ENCODE measurements at regions not wholly inside any gene's neighbourhood (a gene's known extent, or its start where the extent isn't known, plus 50 kb on each side); places are given as distances from the start of the nearest gene placed in this dataset.
"Not testable (repeated sequence)": the region's sequence is repeated elsewhere in the genome, so short reads cannot be mapped to it uniquely, and the experiment has no call there.

DNA sequence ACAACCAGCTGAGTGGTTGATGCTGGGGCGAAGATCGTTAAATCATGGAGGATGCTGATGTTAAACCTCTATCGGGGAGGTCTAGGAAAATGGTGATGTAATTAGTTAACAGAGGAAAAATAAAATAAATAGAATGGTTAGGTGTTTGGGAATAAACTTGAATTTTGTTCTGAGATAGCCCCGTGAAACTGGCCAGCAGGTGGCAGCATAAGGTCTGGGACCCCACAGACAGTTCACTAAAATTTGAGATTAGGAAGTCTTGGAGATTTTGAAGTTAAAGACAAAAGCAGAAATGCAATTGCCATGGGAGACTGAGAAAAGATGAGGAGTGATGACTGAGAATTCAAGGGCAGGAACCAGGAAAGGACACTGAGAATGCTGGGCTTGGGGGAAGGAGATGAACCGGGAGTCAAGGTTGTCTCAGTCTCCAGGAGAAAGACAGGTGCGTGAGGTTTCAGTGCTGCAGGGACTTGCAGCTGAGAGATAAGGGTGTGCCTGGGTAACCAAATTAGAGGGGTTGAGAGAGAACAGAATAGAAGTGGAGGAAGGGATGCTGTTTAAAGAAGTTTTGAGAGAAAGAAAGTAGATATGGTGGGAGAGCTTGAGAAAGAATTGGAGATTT is 248.0 kb downstream of the ZNF92 start:
- DNase-seq (ENCODE audit: low read depth) = not testable (repeated sequence)

DNA sequence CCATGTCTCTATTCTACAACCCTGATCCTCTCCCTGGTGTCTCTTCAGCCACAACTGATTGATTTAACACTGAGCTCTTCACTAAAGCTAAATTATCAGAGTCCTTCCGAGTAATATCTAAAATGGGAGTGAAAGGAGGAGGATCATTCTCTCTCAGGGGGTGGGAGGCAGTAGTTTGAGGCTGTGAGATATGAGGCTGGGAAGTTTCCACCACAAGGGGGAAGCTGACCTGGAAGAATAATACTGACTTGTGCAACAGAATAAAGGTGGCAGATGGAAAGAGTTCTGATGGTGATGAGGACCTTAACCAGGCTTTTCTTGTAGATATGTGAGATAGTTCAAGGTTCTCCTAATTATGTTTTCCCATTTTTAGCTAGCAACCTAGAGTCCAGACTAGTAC is 241.6 kb upstream of the VKORC1L1 start:
- DNase-seq (ENCODE audit: low read depth) = not testable (repeated sequence)

DNA sequence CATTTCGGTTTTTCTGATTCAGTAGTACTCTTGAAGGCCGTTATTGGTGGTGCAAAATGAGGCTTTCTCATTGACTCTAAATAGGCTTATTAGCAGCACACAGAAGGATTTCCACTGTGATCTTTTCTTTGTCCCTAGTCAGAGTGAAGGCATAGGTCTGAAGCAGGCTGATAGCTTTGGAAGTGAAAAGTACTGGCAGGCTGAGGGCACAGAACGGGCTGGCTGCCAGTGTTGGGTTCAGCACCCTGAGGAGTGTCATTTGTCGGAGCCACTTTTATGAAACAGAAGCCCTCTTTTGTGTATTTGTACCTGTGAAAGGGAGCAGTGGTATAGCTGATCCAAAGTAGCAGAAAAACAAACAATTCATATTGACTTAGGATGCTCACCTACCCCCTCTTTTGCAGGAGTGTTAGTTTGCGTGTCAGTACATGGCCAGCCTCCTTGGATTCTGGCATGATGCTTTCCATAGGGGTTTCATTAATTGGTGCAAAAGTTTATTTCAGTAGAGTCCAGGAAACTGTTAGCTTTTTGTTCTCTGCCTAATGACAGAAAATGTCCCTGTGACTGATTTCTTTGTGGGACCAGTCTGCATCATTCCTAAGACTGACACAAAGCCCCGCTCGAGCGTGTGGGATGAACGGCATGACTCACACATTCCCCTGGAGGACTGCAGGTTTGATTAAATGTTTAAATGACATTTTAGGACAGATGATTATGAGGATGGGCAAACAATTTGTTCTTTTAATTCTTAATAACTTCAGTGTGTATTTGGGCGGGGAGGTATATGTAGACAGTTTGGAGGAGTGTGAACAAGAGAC is 239.1 kb upstream of the VKORC1L1 start:
- DNase-seq (ENCODE audit: low read depth) = not testable (repeated sequence)

DNA sequence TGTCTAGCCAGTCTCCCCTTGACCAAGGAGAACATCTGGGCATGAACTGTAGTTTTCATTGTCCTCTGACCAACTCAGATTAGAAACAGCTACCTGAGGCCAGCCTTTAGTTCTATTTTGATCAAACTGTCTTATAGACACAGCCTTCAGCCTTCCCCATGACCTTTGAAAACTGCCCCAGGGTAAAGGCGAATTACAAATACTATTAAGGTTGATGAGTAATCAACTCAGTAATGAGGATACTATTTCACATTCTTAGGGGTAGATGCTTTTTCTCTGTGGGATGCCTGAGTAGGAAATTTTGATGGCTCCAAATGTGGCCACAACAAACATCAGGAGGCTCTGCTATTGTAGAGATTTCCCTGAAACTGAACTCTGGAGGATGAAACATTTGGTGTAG is 234.0 kb upstream of the VKORC1L1 start:
- DNase-seq (ENCODE audit: low read depth) = not testable (repeated sequence)

DNA sequence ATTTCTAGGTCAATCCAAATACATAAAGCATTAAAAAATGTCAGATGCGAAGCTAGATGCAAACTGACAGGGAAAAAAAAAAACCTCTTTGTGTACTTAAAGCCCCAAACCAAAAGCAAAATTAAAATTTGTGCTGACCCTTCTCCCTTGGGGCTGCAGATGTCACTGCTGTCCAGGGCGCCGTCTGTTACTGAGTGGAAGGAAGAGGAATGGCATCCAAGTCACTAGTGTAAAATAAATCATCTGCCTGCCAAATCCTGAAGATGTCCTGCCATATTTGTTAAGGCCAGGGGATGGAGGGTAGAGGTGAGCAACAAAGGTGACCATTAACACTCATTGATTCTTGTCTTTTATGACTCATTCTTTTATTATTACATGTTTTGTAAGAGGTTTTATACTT is 233.2 kb upstream of the VKORC1L1 start:
- not testable (repeated sequence) for DNase-seq (ENCODE audit: low read depth)

GRCh38 chr7:65643498-65643897 is 229.4 kb upstream of the VKORC1L1 start:
- not testable (repeated sequence) for DNase-seq (ENCODE audit: low read depth)

- DNase-seq (ENCODE audit: low read depth) = not testable (repeated sequence)
Observed at GRCh38 chr7:65647153-65647964, 225.5 kb upstream of the VKORC1L1 start.

DNA sequence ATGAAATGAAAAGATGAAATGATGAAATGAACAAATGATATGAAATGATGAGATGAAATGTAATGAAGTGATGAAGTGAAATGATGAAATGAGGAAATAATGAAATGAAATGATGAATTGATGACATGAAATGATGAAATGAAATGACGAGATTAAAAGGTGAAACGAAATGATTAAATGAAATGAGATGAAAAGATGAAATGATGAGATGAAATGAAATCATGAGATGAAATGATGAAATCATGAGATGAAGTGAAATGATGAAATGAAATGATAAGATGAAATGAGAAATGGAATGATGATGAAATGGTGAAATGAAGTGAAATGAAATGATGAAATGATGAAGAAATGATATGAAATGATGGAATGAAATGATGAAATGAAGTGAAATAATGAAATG is 221.7 kb upstream of the VKORC1L1 start:
- not testable (repeated sequence) for DNase-seq (ENCODE audit: low read depth)

DNA sequence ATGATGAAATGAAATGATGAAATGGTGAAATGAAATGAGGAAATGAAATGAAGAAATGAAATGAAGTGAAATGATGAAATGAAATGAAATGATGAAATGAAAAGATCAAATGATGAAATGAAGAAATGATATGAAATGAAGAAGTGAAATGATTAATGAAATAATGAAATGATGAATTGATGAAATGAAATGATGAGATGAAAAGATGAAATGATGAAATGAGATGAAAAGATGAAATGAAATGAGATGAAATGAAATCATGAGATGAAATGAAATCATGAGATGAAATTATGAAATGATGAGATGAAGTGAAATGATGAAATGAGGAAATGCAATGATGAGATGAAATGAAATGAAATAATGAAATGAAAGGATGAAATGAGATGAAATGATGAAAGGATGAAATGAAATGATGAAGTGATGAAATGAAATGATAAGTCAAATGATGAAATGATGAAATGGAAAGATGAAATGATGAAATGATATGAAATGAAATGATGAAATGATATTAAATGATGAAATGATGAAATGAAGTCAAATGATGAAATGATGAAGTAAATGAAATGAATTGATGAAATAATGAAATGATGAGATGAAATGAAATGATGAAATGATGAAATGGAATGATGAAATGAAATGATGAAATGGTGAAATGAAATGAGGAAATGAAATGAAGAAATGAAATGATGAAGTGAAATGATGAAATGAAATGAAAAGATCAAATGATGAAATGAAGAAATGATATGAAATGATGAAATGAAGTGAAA is 220.9 kb upstream of the VKORC1L1 start:
- not testable (repeated sequence) for DNase-seq (ENCODE audit: low read depth)

DNA sequence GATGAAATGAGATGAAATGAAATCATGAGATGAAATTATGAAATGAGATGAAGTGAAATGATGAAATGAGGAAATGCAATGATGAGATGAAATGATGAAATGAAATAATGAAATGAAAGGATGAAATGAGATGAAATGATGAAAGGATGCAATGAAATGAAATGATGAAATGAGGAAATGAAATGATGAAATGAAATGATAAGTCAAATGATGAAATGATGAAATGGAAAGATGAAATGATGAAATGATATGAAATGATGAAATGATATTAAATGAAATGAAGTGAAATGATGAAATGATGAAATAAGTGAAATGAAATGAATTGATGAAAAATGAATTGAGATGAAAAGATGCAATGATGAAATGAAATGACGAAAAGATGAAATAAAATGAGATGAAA is 220.2 kb upstream of the VKORC1L1 start:
- DNase-seq (ENCODE audit: low read depth) = not testable (repeated sequence)

DNA sequence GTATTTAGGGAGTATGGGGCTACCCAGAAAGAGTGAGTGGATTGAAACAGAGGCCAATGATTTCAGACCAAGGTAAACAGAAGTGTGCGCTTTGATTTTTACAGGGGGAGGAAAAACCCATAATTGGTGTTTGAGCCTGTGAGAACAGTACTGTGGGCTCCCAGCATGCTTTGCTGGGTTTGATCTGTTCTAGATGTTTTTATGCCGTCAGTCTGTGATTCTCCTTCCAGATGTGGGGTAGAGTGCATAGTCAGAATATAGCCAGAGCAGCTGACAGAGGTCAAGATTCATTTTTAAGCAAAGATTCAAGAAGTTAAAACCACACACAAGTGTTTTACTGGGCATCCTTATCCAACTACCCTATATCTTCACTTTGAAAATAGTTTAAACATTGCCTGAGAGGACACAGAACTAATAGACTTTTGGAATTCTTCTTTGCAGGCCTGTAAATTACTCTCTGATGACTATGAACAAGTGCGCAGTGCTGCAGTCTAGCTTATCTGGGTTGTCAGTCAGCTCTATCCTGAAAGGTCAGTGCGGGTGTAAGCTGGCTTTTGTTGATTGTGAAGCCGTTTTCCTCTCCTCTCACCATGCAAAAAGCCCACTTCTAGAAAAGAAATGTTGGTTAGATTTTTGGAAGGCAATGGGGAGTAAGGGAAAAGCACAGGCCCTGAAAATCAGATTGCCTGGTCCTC is 216.2 kb upstream of the VKORC1L1 start:
- DNase-seq (ENCODE audit: low read depth) = not testable (repeated sequence)

GRCh38 chr7:65683362-65683761 is 189.5 kb upstream of the VKORC1L1 start:
- not testable (repeated sequence) for DNase-seq (ENCODE audit: low read depth)

DNA sequence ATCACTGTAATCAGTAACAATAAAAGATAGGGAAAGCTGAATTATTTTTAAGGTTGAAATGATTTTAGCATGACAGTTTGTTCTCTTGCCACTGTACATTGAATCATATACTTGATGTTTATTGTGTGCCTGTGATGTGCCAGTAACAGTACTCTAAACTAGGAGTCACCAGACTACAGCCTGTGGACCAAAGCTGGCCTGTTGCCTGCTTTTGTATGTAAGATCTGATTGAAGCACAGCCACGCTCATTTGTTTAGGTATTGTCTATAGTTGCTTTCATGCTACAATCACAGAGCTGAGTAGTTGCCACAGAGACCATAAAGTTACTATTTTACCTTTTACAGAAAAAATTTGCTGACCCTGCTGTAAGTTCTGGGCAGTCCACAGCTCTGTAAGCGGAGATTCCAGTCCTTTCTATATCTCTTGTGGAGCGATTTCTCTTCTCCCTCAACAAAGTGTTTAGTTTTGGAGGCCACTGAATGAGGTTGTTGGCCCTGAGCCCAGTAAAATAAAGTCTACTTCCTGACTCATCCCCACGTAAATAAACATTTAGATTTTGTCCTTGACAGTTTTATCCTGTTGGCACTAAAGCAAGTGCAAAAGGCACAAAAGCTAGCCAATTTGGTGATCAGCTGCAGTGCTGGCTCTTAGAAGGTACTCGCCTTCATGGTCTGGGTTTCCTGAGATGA is 173.7 kb upstream of the VKORC1L1 start:
- not testable (repeated sequence) for DNase-seq (ENCODE audit: low read depth)

DNA sequence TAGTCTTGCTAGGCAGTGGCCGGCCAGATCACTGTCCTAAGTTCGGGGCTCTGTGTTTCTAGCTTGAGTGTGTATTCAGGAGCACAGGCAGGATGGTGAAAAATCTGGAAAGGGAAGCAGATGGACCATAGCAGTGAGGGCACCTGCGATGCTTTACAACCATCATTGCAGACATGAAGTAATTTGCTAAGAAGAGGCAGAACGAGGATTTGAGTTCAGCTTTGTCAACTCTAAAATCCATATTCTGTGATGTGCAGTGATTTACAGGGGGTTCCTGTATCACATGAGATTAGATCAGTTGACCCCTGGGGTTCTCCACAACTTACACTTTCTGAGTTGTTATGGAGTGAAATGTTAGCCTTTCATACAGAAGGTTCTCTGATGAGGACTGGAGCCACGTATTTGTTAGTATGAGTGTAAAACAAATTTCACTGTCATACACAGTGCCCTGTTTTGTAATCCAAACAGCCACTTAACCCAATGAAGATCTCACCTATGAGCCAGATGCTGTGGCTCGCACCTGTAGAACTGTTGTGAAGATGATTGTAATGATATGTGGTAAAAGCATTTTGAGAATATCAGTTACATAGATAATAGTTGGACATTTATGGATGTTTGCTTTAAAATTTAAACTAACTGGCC is 173.0 kb upstream of the VKORC1L1 start:
- DNase-seq (ENCODE audit: low read depth) = not testable (repeated sequence)

- DNase-seq (ENCODE audit: low read depth) = not testable (repeated sequence)
Observed at GRCh38 chr7:65719123-65719798, 153.6 kb upstream of the VKORC1L1 start.

DNA sequence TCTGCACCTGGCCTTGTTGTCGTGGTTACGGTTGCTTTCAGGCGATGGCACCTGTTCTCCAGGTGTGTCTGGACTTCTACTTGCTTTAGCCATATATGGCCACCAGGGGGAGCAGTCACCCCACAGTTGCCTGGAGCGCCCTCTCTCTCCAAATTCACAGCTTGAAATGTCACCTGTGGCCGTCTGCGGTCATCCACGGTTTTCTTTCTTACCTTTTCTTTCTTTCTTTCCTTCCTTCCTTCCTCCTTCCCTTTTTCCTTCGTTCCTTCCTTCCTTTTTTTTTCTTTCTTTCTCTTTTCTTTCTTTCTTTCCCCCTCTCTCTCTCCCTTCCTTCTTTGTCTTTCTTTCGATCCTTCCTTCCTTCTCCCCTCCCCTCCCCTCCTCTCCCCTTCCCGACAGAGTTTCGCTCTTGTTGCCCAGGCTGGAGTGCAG is 150.5 kb upstream of the VKORC1L1 start:
- DNase-seq (ENCODE audit: low read depth) = no peak

GRCh38 chr7:65727182-65727581 is 145.7 kb upstream of the VKORC1L1 start:
- DNase-seq (ENCODE audit: low read depth) = not testable (repeated sequence)

- no peak for DNase-seq (ENCODE audit: low read depth)
Observed at GRCh38 chr7:65731129-65731528, 141.7 kb upstream of the VKORC1L1 start.

- DNase-seq (ENCODE audit: low read depth) = no peak
Observed at GRCh38 chr7:65731562-65732035, 141.3 kb upstream of the VKORC1L1 start.

Measured in forelimb muscle (tissue), 1 donor.